GM12891 (cell line): ENCODE measurements at regions not wholly inside any gene's neighbourhood (a gene's known extent, or its start where the extent isn't known, plus 50 kb on each side); places are given as distances from the start of the nearest gene placed in this dataset.

Experiments used
- DNase-seq: peaks from one replicate; pipeline ENCODE4 v3.0.0; 2011; ENCODE audit warnings: low spot score; ENCODE audit not compliant: insufficient read length
- FAIRE-seq: peaks from 2 replicates; lab custom pipeline; 2011; peaks lifted over from hg19 to GRCh38; lab: Jason Lieb, UNC
- PAX5 ChIP-seq: IDR thresholded peaks from 2 replicates; pipeline ENCODE4 v1.6.1; 2011; ENCODE audit warnings: low read length, moderate library complexity, mild to moderate bottlenecking; ENCODE audit not compliant: insufficient read depth, severe bottlenecking
- POLR2A ChIP-seq: IDR thresholded peaks from 2 replicates; pipeline ENCODE4 v1.6.1; 2011; ENCODE audit warnings: low read depth, low read length, control low read depth
- POLR2AphosphoS5 ChIP-seq: IDR thresholded peaks from 2 replicates; pipeline ENCODE4 v1.6.1; 2011; ENCODE audit warnings: low read depth, low read length, control low read depth
- POU2F2 ChIP-seq: IDR thresholded peaks from 2 replicates; pipeline ENCODE4 v1.6.1; 2011; ENCODE audit warnings: low read depth, mild to moderate bottlenecking, control low read depth, low read length, moderate library complexity
- SPI1 ChIP-seq: IDR thresholded peaks from 2 replicates; pipeline ENCODE4 v1.6.1; 2011; ENCODE audit warnings: low read depth, low read length, control low read depth
- TAF1 ChIP-seq: IDR thresholded peaks from 2 replicates; pipeline ENCODE4 v1.6.1; 2011; ENCODE audit warnings: low read depth, low read length, control low read depth

DNA sequence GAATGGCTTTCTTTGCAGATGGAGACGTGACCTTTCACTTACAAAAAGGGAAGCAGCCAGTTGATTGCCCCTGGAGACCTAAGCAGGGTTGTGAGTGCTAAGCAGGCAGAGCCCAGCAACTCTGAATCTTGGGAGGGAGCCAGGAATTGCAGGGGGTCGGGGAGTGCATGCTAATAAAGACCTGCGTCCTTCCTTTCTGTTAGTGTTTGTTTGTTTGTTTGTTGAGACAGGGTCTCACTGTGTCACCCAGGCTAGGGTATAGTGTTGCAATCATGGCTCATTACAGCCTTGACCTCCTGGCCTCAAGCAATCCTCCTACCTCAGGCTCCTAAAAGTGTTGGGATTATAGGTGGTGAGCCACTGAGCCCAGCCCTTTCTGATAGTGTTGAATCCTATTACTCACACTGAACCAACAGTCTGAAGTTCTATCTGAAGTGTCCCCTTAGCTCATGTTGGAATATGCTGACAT lies 137.4 kb downstream of the CEP135 start:
- no peak for DNase-seq
- no peak for FAIRE-seq
- no peak for TF ChIP-seq POLR2A
- TF ChIP-seq SPI1 = no peak
- no peak for TF ChIP-seq POLR2AphosphoS5

DNA sequence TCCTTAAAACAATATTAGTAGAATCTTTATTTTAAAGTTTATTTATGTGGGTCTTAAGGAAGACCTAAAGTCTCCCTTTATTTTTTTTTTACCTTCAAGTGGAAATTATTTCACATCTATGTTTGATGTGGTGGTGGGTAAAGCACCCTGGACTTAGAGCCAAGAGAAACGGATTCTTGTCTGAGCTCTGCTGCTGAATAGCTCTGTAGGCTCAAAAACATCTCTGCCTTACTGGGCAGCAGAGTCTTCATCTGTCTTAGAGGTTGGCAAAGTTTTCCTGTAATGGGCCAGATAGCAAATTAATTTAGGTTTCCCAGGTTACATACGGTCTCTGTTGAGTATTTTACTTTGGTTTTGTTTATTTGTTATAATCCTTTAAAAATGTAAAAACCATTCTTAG lies 136.5 kb downstream of the CEP135 start:
- DNase-seq (no peak), FAIRE-seq (no peak)
- TF ChIP-seq SPI1 (no peak), POLR2AphosphoS5 (no peak), TAF1 (no peak), POLR2A (no peak), POU2F2 (no peak), PAX5 (no peak)

DNA sequence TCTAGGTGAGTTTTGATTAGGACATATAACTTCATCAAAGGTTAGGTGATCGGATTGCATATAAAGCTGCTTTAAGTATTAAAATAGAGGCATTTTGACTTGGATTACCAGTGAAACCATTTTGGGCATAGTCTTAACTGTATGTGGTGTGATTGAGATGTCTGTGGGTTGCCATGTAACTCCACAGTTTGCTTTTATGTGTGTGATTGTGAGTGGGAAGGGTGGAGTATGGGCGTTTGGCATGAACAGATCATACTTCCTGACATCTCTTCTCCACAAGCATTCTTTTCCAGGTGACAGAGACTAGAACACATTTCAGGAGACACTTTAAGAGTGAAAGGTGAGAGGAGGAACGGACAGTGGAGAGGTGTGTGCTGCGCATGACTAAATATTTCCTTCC lies 136.1 kb downstream of the CEP135 start:
- FAIRE-seq (no peak), DNase-seq (no peak)
- TF ChIP-seq POLR2AphosphoS5 (no peak), POU2F2 (no peak), POLR2A (no peak), SPI1 (no peak)
